CD14-positive monocyte (primary cell): ENCODE measurements at regions not wholly inside any gene's neighbourhood (a gene's known extent, or its start where the extent isn't known, plus 50 kb on each side); places are given as distances from the start of the nearest gene placed in this dataset.

ENCODE experiments used
- DNase-seq, 3 donors: peaks; one replicate each; pipeline ENCODE4 v3.0.0-alpha.2; 2011 to 2022
- H2AFZ ChIP-seq: 2 replicates; pipeline ENCODE4 v1.6.0; 2012; ENCODE audit warnings: mild to moderate bottlenecking, low read depth, low read length, inconsistent platforms; ENCODE audit not compliant: insufficient read depth, poor library complexity, severe bottlenecking
- H3K27ac ChIP-seq, 2 donors: 1 replicate in 1 of 2; 2 replicates in 1 of 2; pipeline ENCODE4 v1.5.1; 2012 to 2013; ENCODE audit warnings: low read length in 2 of 2, control low read depth in 1 of 2, inconsistent platforms in 1 of 2, low read depth in 1 of 2, mild to moderate bottlenecking in 1 of 2
- H3K27me3 ChIP-seq, 2 donors: one replicate each; pipeline versions ENCODE4 v1.6.0 to v1.6.1; 2011 to 2013; ENCODE audit warnings: low read length in 2 of 2; ENCODE audit not compliant: control insufficient read depth in 2 of 2, insufficient read depth in 2 of 2
- H3K36me3 ChIP-seq, 2 donors: replicated peaks in 1 of 2; 1 replicate in 1 of 2; 2 replicates in 1 of 2; pipeline versions ENCODE4 v1.5.1 to v1.6.1; 2012 to 2013; ENCODE audit warnings: low read length in 2 of 2, control low read depth in 1 of 2, inconsistent platforms in 1 of 2, mild to moderate bottlenecking in 1 of 2; ENCODE audit not compliant: insufficient read depth in 2 of 2, control insufficient read depth in 1 of 2
- H3K4me1 ChIP-seq, 2 donors: 1 replicate in 1 of 2; 2 replicates in 1 of 2; pipeline versions ENCODE4 v1.5.1 to v1.6.1; 2012 to 2013; ENCODE audit warnings: low read length in 2 of 2, control low read depth in 1 of 2, inconsistent platforms in 1 of 2, mild to moderate bottlenecking in 1 of 2, moderate library complexity in 1 of 2; ENCODE audit not compliant: insufficient read depth in 2 of 2, control insufficient read depth in 1 of 2
- H3K4me2 ChIP-seq: replicated peaks from 2 replicates; pipeline ENCODE3; 2012; ENCODE audit warnings: low read length, moderate library complexity, mild to moderate bottlenecking; ENCODE audit not compliant: poor library complexity, severe bottlenecking; ENCODE audit errors: extremely low read depth
- H3K4me3 ChIP-seq, 3 experiments: fragments of 200-600 bp in 1 of 3; sonication (generic) in 1 of 3; replicated peaks in 1 of 3; 1 replicate in 2 of 3; 2 replicates in 1 of 3; pipeline ENCODE4 v1.5.1; 2011 to 2013; ENCODE audit warnings: low read length in 3 of 3, mild to moderate bottlenecking in 3 of 3, control low read depth in 2 of 3, low read depth in 2 of 3, inconsistent platforms in 1 of 3, moderate library complexity in 1 of 3
- H3K79me2 ChIP-seq: 2 replicates; pipeline ENCODE4 v1.6.0; 2012; ENCODE audit warnings: mild to moderate bottlenecking, control low read depth, inconsistent platforms, low read length, moderate library complexity; ENCODE audit not compliant: insufficient read depth
- H3K9ac ChIP-seq: 2 replicates; pipeline ENCODE4 v1.6.0; 2017; ENCODE audit warnings: low read length, mild to moderate bottlenecking; ENCODE audit not compliant: insufficient read depth, poor library complexity, severe bottlenecking
- H3K9me3 ChIP-seq, 2 donors: replicated peaks in 1 of 2; 1 replicate in 1 of 2; 2 replicates in 1 of 2; pipeline versions ENCODE4 v1.5.1 to v1.6.1; 2012 to 2013; ENCODE audit warnings: low read length in 2 of 2, control low read depth in 1 of 2; ENCODE audit not compliant: control insufficient read depth in 1 of 2, insufficient read depth in 1 of 2
- H4K20me1 ChIP-seq: 2 replicates; pipeline ENCODE4 v1.6.0; 2012; ENCODE audit warnings: mild to moderate bottlenecking, low read length, control low read depth, moderate library complexity; ENCODE audit not compliant: insufficient read depth
- H3K27ac Mint-ChIP-seq, 7 donors: one replicate each; pipeline ENCODE4 v1.8.0; 2020; ENCODE audit warnings: mild to moderate bottlenecking in 7 of 7, mixed read lengths in 7 of 7, moderate library complexity in 6 of 7, inconsistent platforms in 2 of 7
- H3K27me3 Mint-ChIP-seq, 3 donors: one replicate each; pipeline ENCODE4 v1.8.0; 2021 to 2022; ENCODE audit warnings: low read depth in 3 of 3, mild to moderate bottlenecking in 3 of 3, mixed read lengths in 3 of 3, moderate library complexity in 3 of 3, inconsistent platforms in 1 of 3
- H3K36me3 Mint-ChIP-seq, 2 donors: one replicate each; pipeline ENCODE4 v1.8.0; 2020; ENCODE audit warnings: mixed read lengths in 2 of 2, inconsistent platforms in 1 of 2, mild to moderate bottlenecking in 1 of 2
- H3K4me1 Mint-ChIP-seq: one replicate; pipeline ENCODE4 v1.8.0; 2020; ENCODE audit warnings: mild to moderate bottlenecking, mixed read lengths
- H3K4me3 Mint-ChIP-seq, 2 donors: one replicate each; pipeline ENCODE4 v1.8.0; 2020; ENCODE audit warnings: mild to moderate bottlenecking in 2 of 2, mixed read lengths in 2 of 2, moderate library complexity in 1 of 2
- H3K9me3 Mint-ChIP-seq, 7 donors: one replicate each; pipeline ENCODE4 v1.8.0; 2020 to 2022; ENCODE audit warnings: mixed read lengths in 7 of 7, mild to moderate bottlenecking in 6 of 7, moderate library complexity in 6 of 7, inconsistent platforms in 2 of 7
- WGBS: methylation state at CpG from one replicate; pipeline ENCODE4 v1.1.5; 2013; ENCODE audit warnings: missing lambda C conversion rate; ENCODE audit not compliant: insufficient coverage; 5-methylcytosine and 5-hydroxymethylcytosine counted together
- intact Hi-C, 2 donors: fragments of 100-400 bp; cut with micrococcal nuclease; formaldehyde crosslinking; loops; one replicate each; pipeline versions ENCODE4 v1.15.0 to v1.15.1; 2023
- TF ChIP-seq, protein P1 (sequence below): fragments of 200-600 bp; IDR thresholded peaks from one replicate; pipeline ENCODE4 v1.8.0; 2022; ENCODE audit warnings: antibody characterized with exemption, mild to moderate bottlenecking

DNA sequence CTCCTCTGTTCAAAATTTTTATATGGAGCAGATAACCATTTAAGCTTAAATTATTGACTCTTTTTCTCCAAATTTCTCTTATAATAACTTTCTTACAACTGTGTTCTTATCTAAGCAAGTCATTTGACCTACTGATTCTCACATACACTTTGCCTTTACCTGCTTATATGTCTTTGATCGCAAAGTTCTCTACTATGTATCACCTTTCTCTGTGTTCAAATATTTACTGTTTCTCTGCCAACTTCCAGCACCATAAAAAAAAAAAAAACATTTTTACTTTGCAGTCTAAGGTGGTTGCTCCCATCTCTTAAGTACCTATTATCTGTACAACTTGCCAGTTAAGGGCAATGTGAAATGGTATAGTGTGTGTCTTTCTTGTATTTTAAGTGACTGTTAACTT lies 100.8 kb upstream of the DPH6 start:
- WGBS: 100% methylated on average over 1 of the region's 1 CpG
- H3K9ac ChIP-seq: no peak overlapping the region
- Mint-ChIP-seq H3K27me3 (peaks cover 2 to 4% (median 3%) of the 10 kb centered on the region in 3 donors), H3K4me1 (no peaks in the 10 kb centered on the region), H3K9me3 (peaks cover 2 to 11% (median 4%) of the 10 kb centered on the region in 7 donors), H3K4me3 (no peak overlapping the region), H3K36me3 (no peaks in the 10 kb centered on the region), H3K27ac (no peak overlapping the region)
- no peak overlapping the region for H3K4me3 ChIP-seq
- H3K4me2 ChIP-seq: no peak overlapping the region
- H3K4me1 ChIP-seq: no peaks in the 10 kb centered on the region
- no peaks in the 10 kb centered on the region for H3K9me3 ChIP-seq
- TF ChIP-seq, protein P1, sequence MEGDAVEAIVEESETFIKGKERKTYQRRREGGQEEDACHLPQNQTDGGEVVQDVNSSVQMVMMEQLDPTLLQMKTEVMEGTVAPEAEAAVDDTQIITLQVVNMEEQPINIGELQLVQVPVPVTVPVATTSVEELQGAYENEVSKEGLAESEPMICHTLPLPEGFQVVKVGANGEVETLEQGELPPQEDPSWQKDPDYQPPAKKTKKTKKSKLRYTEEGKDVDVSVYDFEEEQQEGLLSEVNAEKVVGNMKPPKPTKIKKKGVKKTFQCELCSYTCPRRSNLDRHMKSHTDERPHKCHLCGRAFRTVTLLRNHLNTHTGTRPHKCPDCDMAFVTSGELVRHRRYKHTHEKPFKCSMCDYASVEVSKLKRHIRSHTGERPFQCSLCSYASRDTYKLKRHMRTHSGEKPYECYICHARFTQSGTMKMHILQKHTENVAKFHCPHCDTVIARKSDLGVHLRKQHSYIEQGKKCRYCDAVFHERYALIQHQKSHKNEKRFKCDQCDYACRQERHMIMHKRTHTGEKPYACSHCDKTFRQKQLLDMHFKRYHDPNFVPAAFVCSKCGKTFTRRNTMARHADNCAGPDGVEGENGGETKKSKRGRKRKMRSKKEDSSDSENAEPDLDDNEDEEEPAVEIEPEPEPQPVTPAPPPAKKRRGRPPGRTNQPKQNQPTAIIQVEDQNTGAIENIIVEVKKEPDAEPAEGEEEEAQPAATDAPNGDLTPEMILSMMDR: no peak
- no peak for DNase-seq
- intact Hi-C loops: no loop called here
- H3K27ac ChIP-seq: no peak overlapping the region
- no peaks in the 10 kb centered on the region for H3K27me3 ChIP-seq
- H3K79me2 ChIP-seq: no peaks in the 10 kb centered on the region
- H3K36me3 ChIP-seq: no peaks in the 10 kb centered on the region
- H4K20me1 ChIP-seq: no peaks in the 10 kb centered on the region
- H2AFZ ChIP-seq: no peak overlapping the region

DNA sequence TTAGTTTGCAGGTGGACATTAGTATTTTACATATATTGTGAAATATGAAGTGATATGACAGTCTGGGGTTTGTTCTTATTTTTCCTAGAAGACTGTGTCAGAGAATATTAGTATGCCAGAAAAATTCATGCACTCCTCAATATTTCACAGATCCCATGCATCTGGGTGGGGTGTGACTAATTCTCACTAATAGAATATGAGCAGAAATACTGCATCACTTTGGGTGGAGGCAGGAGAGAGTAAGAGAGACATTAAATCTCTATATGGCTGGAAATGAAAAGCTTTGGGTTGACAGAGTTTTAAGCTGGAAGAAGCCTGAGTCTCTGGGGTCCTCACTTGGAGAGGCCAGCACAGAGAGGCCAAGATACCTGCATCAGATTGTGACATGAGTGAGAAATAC lies 101.3 kb upstream of the DPH6 start:
- no peak overlapping the region for H3K27ac Mint-ChIP-seq
- Histone ChIP-seq H3K36me3 (no peaks in the 10 kb centered on the region), H2AFZ (no peak overlapping the region), H3K4me2 (no peak overlapping the region), H4K20me1 (no peaks in the 10 kb centered on the region), H3K27me3 (no peaks in the 10 kb centered on the region), H3K27ac (no peak overlapping the region), H3K4me3 (no peak overlapping the region), H3K79me2 (no peaks in the 10 kb centered on the region), H3K4me1 (no peaks in the 10 kb centered on the region), H3K9ac (no peak overlapping the region), H3K9me3 (no peaks in the 10 kb centered on the region)
- TF ChIP-seq, protein P1: no peak
- peaks cover 2 to 11% (median 4%) of the 10 kb centered on the region in 7 donors for H3K9me3 Mint-ChIP-seq
- H3K4me1 Mint-ChIP-seq: no peaks in the 10 kb centered on the region
- no peaks in the 10 kb centered on the region for H3K36me3 Mint-ChIP-seq
- intact Hi-C loops: no loop called here
- no peak overlapping the region for H3K4me3 Mint-ChIP-seq
- H3K27me3 Mint-ChIP-seq: peaks cover 2 to 4% (median 3%) of the 10 kb centered on the region in 3 donors
- DNase-seq: no peak
